ENCODE measurements at regions not wholly inside any gene's neighbourhood (a gene's known extent, or its start where the extent isn't known, plus 50 kb on each side); places are given as distances from the start of the nearest gene placed in this dataset.

DNA sequence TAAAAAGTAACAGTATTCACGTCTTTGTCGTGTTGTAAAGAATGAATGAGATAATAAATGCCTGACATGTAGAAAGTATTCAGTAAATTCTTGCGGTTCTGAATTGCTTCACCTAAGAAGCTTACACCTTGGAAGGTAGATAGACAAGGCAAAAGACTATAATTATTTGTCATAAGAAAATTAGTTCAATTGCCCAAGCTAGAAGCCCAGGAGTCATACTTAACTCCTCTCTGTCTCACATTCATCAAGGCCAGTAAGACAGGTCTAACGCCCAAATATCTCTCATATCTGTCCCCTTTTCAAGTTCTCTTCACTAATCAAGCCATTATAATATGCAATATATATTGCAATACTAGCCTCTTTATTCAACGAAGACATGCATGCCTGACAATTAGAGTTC, 87.7 kb upstream of the AMOTL1 start:
- no peak for DNase-seq
- H3K4me1 ChIP-seq: no peaks in the 10 kb centered on the region
- 80 to 89% methylated on average over 5 of the region's 5 CpGs for WGBS, 2 donors (ENCODE audit: low coverage in 1 of 2)
- no peaks in the 10 kb centered on the region for H3K9me3 ChIP-seq
- H3K27me3 ChIP-seq: peaks cover 30% of the 10 kb centered on the region
- TF ChIP-seq POLR2AphosphoS5 (IDR thresholded peaks at IDR 0.05) (no peak), POLR2A (IDR thresholded peaks at IDR 0.05) (no peak), EP300 (IDR thresholded peaks at IDR 0.05; ENCODE audit: low read depth) (no peak)
- TF ChIP-seq, protein P1, sequence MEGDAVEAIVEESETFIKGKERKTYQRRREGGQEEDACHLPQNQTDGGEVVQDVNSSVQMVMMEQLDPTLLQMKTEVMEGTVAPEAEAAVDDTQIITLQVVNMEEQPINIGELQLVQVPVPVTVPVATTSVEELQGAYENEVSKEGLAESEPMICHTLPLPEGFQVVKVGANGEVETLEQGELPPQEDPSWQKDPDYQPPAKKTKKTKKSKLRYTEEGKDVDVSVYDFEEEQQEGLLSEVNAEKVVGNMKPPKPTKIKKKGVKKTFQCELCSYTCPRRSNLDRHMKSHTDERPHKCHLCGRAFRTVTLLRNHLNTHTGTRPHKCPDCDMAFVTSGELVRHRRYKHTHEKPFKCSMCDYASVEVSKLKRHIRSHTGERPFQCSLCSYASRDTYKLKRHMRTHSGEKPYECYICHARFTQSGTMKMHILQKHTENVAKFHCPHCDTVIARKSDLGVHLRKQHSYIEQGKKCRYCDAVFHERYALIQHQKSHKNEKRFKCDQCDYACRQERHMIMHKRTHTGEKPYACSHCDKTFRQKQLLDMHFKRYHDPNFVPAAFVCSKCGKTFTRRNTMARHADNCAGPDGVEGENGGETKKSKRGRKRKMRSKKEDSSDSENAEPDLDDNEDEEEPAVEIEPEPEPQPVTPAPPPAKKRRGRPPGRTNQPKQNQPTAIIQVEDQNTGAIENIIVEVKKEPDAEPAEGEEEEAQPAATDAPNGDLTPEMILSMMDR (IDR thresholded peaks at IDR 0.05): no peak
- no peak overlapping the region for H3K27ac ChIP-seq
- intact Hi-C loops (cut with DNase I; ENCODE audit: low total_unique reads): no loop called here
- no peaks in the 10 kb centered on the region for H3K36me3 ChIP-seq
- no peak overlapping the region for H3K4me3 ChIP-seq
- in situ Hi-C loops (cut with MboI; ENCODE audit: low pct_ligation_motif_present in 1 of 4, low pct_unique_long_range_greater_than_20kb in 1 of 4, low sequenced_read_pairs in 3 of 4): no loop called here

DNA sequence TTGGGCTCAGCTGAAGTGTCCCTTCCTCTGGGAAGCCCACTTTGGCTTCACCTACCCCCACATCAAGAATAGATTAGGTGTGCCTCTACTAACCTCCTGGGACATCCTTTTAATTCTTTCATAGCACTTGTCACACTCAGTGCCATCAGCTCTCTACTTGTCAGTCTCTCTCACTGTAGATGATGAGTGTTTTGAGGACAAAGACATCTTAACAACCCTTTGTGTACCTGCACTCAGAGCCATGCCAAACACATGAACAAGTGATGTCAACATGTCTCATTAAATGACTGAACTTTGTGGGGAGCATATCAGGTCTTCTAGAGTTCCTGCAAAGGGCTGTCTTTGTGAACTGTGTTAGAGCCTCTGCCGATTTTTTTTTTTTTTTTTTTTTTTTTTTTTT, 87.0 kb upstream of the AMOTL1 start:
- H3K36me3 ChIP-seq: no peaks in the 10 kb centered on the region
- in situ Hi-C loops (cut with MboI; ENCODE audit: low pct_ligation_motif_present in 1 of 4, low pct_unique_long_range_greater_than_20kb in 1 of 4, low sequenced_read_pairs in 3 of 4): no loop called here
- intact Hi-C loops (cut with DNase I; ENCODE audit: low total_unique reads): no loop called here
- DNase-seq: no peak
- H3K27ac ChIP-seq: no peak overlapping the region
- H3K27me3 ChIP-seq: peaks cover 36% of the 10 kb centered on the region
- TF ChIP-seq EP300 (IDR thresholded peaks at IDR 0.05; ENCODE audit: low read depth): no peak
- no peak for TF ChIP-seq POLR2A (IDR thresholded peaks at IDR 0.05)
- TF ChIP-seq, protein P1 (IDR thresholded peaks at IDR 0.05): no peak
- TF ChIP-seq POLR2AphosphoS5 (IDR thresholded peaks at IDR 0.05): no peak
- no peaks in the 10 kb centered on the region for H3K4me1 ChIP-seq
- H3K4me3 ChIP-seq: no peak overlapping the region
- WGBS, 2 donors (ENCODE audit: low coverage in 1 of 2): 74% methylated on average over 1 of the region's 1 CpG; no CpG with 5 or more reads in 1 of the 2 donors
- H3K9me3 ChIP-seq: peaks cover 0 to 7% of the 10 kb centered on the region in 2 donors

DNA sequence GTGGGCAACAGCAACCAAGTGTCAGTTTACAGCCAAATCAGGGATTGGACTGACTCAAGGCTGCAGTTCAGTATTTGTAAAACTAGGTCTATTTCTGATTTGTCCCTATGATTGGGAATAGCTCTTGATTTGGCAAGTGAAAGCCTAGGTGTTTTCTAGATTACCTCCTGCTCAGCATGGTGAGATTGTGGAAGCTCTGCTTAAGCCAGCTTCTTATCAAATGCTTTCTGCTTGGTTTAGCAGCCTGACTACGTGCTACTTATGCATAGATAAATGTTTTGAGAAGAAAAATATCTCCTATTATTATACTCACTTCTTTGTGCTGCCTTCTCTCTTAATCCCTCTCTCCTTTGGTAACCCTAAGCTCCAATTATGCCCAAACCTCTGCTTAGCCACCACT, 86.3 kb upstream of the AMOTL1 start:
- H3K4me3 ChIP-seq: no peak overlapping the region
- peaks cover 0 to 9% of the 10 kb centered on the region in 2 donors for H3K9me3 ChIP-seq
- H3K4me1 ChIP-seq: no peaks in the 10 kb centered on the region
- TF ChIP-seq, protein P1 (IDR thresholded peaks at IDR 0.05): no peak
- TF ChIP-seq EP300 (IDR thresholded peaks at IDR 0.05; ENCODE audit: low read depth) (no peak), POLR2A (IDR thresholded peaks at IDR 0.05) (no peak), POLR2AphosphoS5 (IDR thresholded peaks at IDR 0.05) (no peak)
- WGBS, 2 donors (ENCODE audit: low coverage in 1 of 2): 43 to 52% methylated on average over 1 of the region's 1 CpG
- no peak overlapping the region for H3K27ac ChIP-seq
- no peaks in the 10 kb centered on the region for H3K36me3 ChIP-seq
- DNase-seq: no peak
- H3K27me3 ChIP-seq: peaks cover 41% of the 10 kb centered on the region
- in situ Hi-C loops (cut with MboI; ENCODE audit: low pct_ligation_motif_present in 1 of 4, low pct_unique_long_range_greater_than_20kb in 1 of 4, low sequenced_read_pairs in 3 of 4) (no loop called here), intact Hi-C loops (cut with DNase I; ENCODE audit: low total_unique reads) (no loop called here)

DNA sequence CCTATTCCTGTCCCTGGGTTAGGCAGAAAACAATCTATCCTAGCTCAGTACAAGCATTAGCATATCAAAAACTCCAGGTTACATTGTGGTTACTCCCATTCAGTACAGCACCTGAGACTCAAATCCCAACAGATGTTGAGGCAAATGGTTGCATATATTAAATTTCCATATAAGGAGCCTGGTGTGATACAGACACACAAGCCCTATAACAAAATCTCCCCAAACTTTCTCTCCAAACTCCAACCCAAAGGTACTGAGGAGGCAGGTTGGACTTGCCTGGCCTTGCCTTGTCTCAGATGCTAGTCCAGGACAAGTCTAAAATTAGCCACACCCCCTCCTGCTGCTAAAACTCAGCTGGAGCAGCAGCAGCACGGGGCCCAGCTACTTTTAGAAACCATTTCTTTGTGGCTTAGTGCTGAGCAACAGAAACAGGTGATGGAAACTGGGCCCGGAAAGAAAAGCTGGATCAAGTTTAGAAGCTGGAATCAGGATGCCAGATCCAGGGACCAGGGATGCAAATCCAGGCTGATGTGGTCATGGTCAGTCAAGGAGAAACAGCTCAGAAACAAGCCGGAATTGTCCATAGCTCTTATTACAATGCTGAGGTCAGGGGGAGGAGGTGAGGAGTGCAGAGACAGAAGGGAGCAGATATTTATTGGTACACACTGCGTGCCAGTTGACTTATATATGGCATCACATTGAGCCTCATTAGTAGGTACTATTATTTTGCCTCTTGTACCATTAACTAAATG, 73.7 kb upstream of the AMOTL1 start:
- H3K4me3 ChIP-seq: no peak overlapping the region
- 67 to 69% methylated on average over 1 to 4 of the region's 4 CpGs for WGBS, 2 donors (ENCODE audit: low coverage in 1 of 2)
- H3K27me3 ChIP-seq: peaks cover 81% of the 10 kb centered on the region
- no peaks in the 10 kb centered on the region for H3K36me3 ChIP-seq
- no peak for DNase-seq
- H3K9me3 ChIP-seq: no peaks in the 10 kb centered on the region
- intact Hi-C loops (cut with DNase I; ENCODE audit: low total_unique reads): no loop called here
- TF ChIP-seq POLR2A (IDR thresholded peaks at IDR 0.05): no peak
- no peak for TF ChIP-seq POLR2AphosphoS5 (IDR thresholded peaks at IDR 0.05)
- no peak for TF ChIP-seq EP300 (IDR thresholded peaks at IDR 0.05; ENCODE audit: low read depth)
- TF ChIP-seq, protein P1 (IDR thresholded peaks at IDR 0.05): no peak
- no peaks in the 10 kb centered on the region for H3K4me1 ChIP-seq
- no peak overlapping the region for H3K27ac ChIP-seq
- in situ Hi-C loops (cut with MboI; ENCODE audit: low pct_ligation_motif_present in 1 of 4, low pct_unique_long_range_greater_than_20kb in 1 of 4, low sequenced_read_pairs in 3 of 4): no loop called here
